GM19043 (cell line): ENCODE measurements at regions not wholly inside any gene's neighbourhood (a gene's known extent, or its start where the extent isn't known, plus 50 kb on each side); places are given as distances from the start of the nearest gene placed in this dataset.
"Not testable (repeated sequence)": the region's sequence is repeated elsewhere in the genome, so short reads cannot be mapped to it uniquely, and the experiment has no call there.

Source experiments
- ATAC-seq: cut with Tn5 transposase; IDR thresholded peaks from one replicate; pipeline ENCODE4 v1.9.1; 2021; ENCODE audit warnings: low read depth; ENCODE audit not compliant: unreplicated experiment

- ATAC-seq = not testable (repeated sequence)
These were observed 676.9 kb downstream of the SI start for GRCh38 chr3:164401440-164401839.

GRCh38 chr3:164397462-164397861 is 680.8 kb downstream of the SI start:
- ATAC-seq = no peak

GRCh38 chr3:164393171-164393570 is 685.1 kb downstream of the SI start:
- no peak for ATAC-seq

- no peak for ATAC-seq
These were observed 688.2 kb downstream of the SI start for GRCh38 chr3:164390046-164390445.

- ATAC-seq = no peak
These were observed 691.1 kb downstream of the SI start for GRCh38 chr3:164387236-164387635.

- ATAC-seq = no peak
These were observed 698.1 kb downstream of the SI start for GRCh38 chr3:164380156-164380555.

GRCh38 chr3:164377466-164377865 is 700.8 kb downstream of the SI start:
- ATAC-seq = no peak

- no peak for ATAC-seq
These were observed 702.3 kb downstream of the SI start for GRCh38 chr3:164375995-164376394.

GRCh38 chr3:164375538-164375937 is 702.8 kb downstream of the SI start:
- no peak for ATAC-seq

- ATAC-seq = no peak
These were observed 706.6 kb downstream of the SI start for GRCh38 chr3:164371681-164372080.

GRCh38 chr3:164370970-164371369 is 707.3 kb downstream of the SI start:
- ATAC-seq = no peak

GRCh38 chr3:164365242-164365641 is 713.1 kb downstream of the SI start:
- ATAC-seq = no peak

- ATAC-seq = no peak
These were observed 714.2 kb downstream of the SI start for GRCh38 chr3:164364111-164364510.

- no peak for ATAC-seq
These were observed 717.4 kb downstream of the SI start for GRCh38 chr3:164360738-164361406.

- ATAC-seq = no peak
These were observed 718.2 kb downstream of the SI start for GRCh38 chr3:164360078-164360578.

- ATAC-seq = no peak
These were observed 725.3 kb downstream of the SI start for GRCh38 chr3:164352991-164353390.

- no peak for ATAC-seq
These were observed 727.2 kb downstream of the SI start for GRCh38 chr3:164351131-164351530.

GRCh38 chr3:164342206-164342605 is 736.1 kb downstream of the SI start:
- ATAC-seq = not testable (repeated sequence)

- no peak for ATAC-seq
These were observed 737.2 kb downstream of the SI start for GRCh38 chr3:164341086-164341485.

- no peak for ATAC-seq
These were observed 738.0 kb downstream of the SI start for GRCh38 chr3:164340273-164340672.

GRCh38 chr3:164332831-164333802 is 745.2 kb downstream of the SI start:
- no peak for ATAC-seq

- ATAC-seq = no peak
These were observed 751.6 kb downstream of the SI start for GRCh38 chr3:164326714-164327113.
